ENCODE measurements at regions not wholly inside any gene's neighbourhood (a gene's known extent, or its start where the extent isn't known, plus 50 kb on each side); places are given as distances from the start of the nearest gene placed in this dataset.

- TF ChIP-seq EZH2phosphoT487 (IDR thresholded peaks at IDR 0.05; ENCODE audit: insufficient read depth, low read depth) (no peak), EZH2 (IDR thresholded peaks at IDR 0.05; ENCODE audit: insufficient read depth, poor library complexity, severe bottlenecking) (no peak)
These were observed 2180.4 kb upstream of the WWC1 start for GRCh38 chr5:166111021-166111420.
